A673 (cell line): ENCODE measurements at regions not wholly inside any gene's neighbourhood (a gene's known extent, or its start where the extent isn't known, plus 50 kb on each side); places are given as distances from the start of the nearest gene placed in this dataset.

Source experiments
- BruUV-seq: library from RNA; stranded (reverse); fragments of 400-500 nt; replicated peaks from 2 replicates; lab custom pipeline; 2021; lab: Mats Ljungman, UMichigan
- CTCF ChIA-PET: fragments of 300-600 bp; sonication (Branson Sonifier 250); formaldehyde crosslinking; loops from one replicate; lab custom pipeline; 2022; ENCODE audit warnings: antibody characterized with exemption; lab: Charles Lee
- POLR2A ChIA-PET: fragments of 300-600 bp; sonication (Branson Sonifier 250); formaldehyde crosslinking; loops from one replicate; lab custom pipeline; 2022; ENCODE audit warnings: antibody characterized with exemption; ENCODE audit not compliant: low non-redundant PET; lab: Charles Lee
- DNase-seq: peaks from one replicate; pipeline ENCODE4 v3.0.0-alpha.2; 2015; ENCODE audit warnings: low spot score
- H3K27ac ChIP-seq: fragments of 200-600 bp; sonication (generic); 2 replicates; pipeline ENCODE4 v1.5.1; 2016; ENCODE audit warnings: mixed run types, low read depth, mild to moderate bottlenecking, mixed read lengths, antibody characterized with exemption, low read length; ENCODE audit not compliant: poor library complexity, severe bottlenecking
- H3K27me3 ChIP-seq: fragments of 200-600 bp; sonication (generic); replicated peaks from 2 replicates; pipeline ENCODE4 v1.6.1; 2017; ENCODE audit warnings: mixed run types, low read depth, mild to moderate bottlenecking, mixed read lengths, antibody characterized with exemption, low read length; ENCODE audit not compliant: insufficient read depth, poor library complexity
- H3K36me3 ChIP-seq: fragments of 200-600 bp; sonication (generic); 2 replicates; pipeline ENCODE4 v1.6.1; 2016; ENCODE audit warnings: mixed run types, mild to moderate bottlenecking, mixed read lengths, antibody characterized with exemption, low read length; ENCODE audit not compliant: insufficient read depth, poor library complexity, severe bottlenecking
- H3K4me1 ChIP-seq: fragments of 200-600 bp; sonication (generic); 2 replicates; pipeline ENCODE4 v1.6.1; 2017; ENCODE audit warnings: mixed run types, mild to moderate bottlenecking, mixed read lengths, antibody characterized with exemption, low read length; ENCODE audit not compliant: insufficient read depth, poor library complexity, severe bottlenecking
- H3K4me3 ChIP-seq: fragments of 200-600 bp; sonication (generic); 2 replicates; pipeline ENCODE4 v1.5.1; 2016; ENCODE audit warnings: low read depth, mixed run types, mild to moderate bottlenecking, mixed read lengths, low read length; ENCODE audit not compliant: poor library complexity, severe bottlenecking
- H3K9me3 ChIP-seq: fragments of 200-600 bp; sonication (generic); 2 replicates; pipeline ENCODE4 v1.6.1; 2016; ENCODE audit warnings: mixed run types, low read depth, mild to moderate bottlenecking, mixed read lengths, antibody characterized with exemption, low read length; ENCODE audit not compliant: poor library complexity, severe bottlenecking
- CTCF ChIP-seq: fragments of 300-800, 200-600 bp; sonication (generic); conservative IDR thresholded peaks from 2 replicates; pipeline ENCODE4 v1.5.1; 2017; ENCODE audit warnings: low read depth, mild to moderate bottlenecking, antibody characterized with exemption, low read length, moderate library complexity, mixed read lengths
- EZH2 ChIP-seq: fragments of 200-600 bp; sonication (generic); IDR thresholded peaks from 2 replicates; pipeline ENCODE4 v1.6.1; 2017; ENCODE audit warnings: borderline replicate concordance, low read depth, mild to moderate bottlenecking, mixed read lengths, antibody characterized with exemption, low read length; ENCODE audit not compliant: poor library complexity, severe bottlenecking
- intact Hi-C: fragments of 100-400 bp; cut with micrococcal nuclease; formaldehyde crosslinking; loops from one replicate; pipeline ENCODE4 v1.10.0; 2022; ENCODE audit not compliant: unreplicated experiment

GRCh38 chr9:86641970-86642369, 287.8 kb upstream of the TUT7 start:
- Histone ChIP-seq H3K27ac (peak overlapping the region; percentile 97), H3K36me3 (no peaks in the 10 kb centered on the region), H3K4me3 (no peak overlapping the region), H3K4me1 (peaks cover 85% of the 10 kb centered on the region), H3K27me3 (no peaks in the 10 kb centered on the region), H3K9me3 (no peaks in the 10 kb centered on the region)
- DNase-seq = no peak
- ChIA-PET POLR2A (interaction anchor here (0.7 kb wide), 1 partner anchor 690 kb away, joined by 3 read pairs; no protein-coding TSS in a partner anchor), CTCF (interaction anchor here (0.9 kb wide), 1 partner anchor 14 kb away, joined by 3 read pairs; no protein-coding TSS in a partner anchor)
- intact Hi-C loops = loop anchor here (10.0 kb wide), 1 partner anchor 763 kb away; no protein-coding TSS in a partner anchor
- TF ChIP-seq CTCF = no peak
- no peak for TF ChIP-seq EZH2
- no TSS peak for BruUV-seq

DNA sequence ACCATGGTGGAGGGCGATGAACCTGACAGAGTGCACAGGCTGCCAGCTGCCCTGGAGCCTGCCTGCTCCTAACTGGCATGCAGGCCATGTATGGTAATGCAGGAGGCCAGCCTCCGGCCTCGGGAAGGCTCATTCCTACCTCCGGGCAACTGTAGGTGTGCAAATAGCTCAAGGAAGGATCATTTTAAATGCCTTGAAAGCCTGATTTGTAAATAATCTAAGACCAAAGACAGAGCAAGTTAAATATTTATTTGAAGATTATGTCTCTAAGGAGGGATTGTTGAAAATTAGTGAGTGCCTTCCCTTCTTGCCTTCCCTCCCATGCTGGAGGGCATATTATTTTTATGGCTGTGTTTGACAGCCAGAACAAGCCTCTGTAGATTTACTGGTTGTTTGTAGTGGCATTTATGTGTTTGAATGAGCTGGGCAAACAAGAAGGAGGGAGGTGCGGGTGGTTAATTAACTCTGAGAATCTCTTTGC, 285.7 kb upstream of the TUT7 start:
- no TSS peak for BruUV-seq
- POLR2A ChIA-PET = no interaction called here
- no peak for DNase-seq
- Histone ChIP-seq H3K27me3 (no peaks in the 10 kb centered on the region), H3K4me1 (peaks cover 67% of the 10 kb centered on the region), H3K36me3 (no peaks in the 10 kb centered on the region), H3K27ac (peak overlapping the region; percentile 70), H3K4me3 (no peak overlapping the region), H3K9me3 (no peaks in the 10 kb centered on the region)
- TF ChIP-seq EZH2 = no peak
- TF ChIP-seq CTCF = peak; percentile 26; the same call in 1 of the 2 replicates
- intact Hi-C loops = loop anchor here (10.0 kb wide), 1 partner anchor 765 kb away; no protein-coding TSS in a partner anchor
- CTCF ChIA-PET = no interaction called here

DNA sequence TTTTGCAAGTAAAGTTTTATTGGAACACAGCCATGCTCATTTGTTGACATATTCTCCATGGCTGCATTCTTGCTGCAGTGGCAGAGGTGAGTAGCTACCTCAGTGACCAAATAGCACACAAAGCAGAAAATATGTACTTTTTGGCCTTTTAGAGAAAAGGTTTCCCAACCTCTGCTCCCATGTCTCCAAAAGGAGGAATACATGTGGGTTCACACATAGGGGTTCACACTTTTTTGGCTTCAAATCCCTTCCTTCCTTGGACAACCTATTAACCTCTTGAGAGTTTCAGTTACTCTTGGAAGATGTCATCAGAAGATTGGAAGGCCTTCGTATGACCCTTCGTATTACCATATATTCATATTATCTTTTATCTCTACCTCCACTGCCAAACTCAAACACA, 285.1 kb upstream of the TUT7 start:
- Histone ChIP-seq H3K27ac (peak overlapping the region; percentile 70), H3K36me3 (no peaks in the 10 kb centered on the region), H3K4me1 (peaks cover 60% of the 10 kb centered on the region), H3K27me3 (no peaks in the 10 kb centered on the region), H3K4me3 (no peak overlapping the region), H3K9me3 (no peaks in the 10 kb centered on the region)
- TF ChIP-seq EZH2 = no peak
- TF ChIP-seq CTCF = no peak
- CTCF ChIA-PET = no interaction called here
- DNase-seq = no peak
- intact Hi-C loops = no loop called here
- POLR2A ChIA-PET = no interaction called here
- BruUV-seq = no TSS peak
